HepG2 (cell line): ENCODE measurements at regions not wholly inside any gene's neighbourhood (a gene's known extent, or its start where the extent isn't known, plus 50 kb on each side); places are given as distances from the start of the nearest gene placed in this dataset.

Source experiments
- ATAC-seq: fragments of 200-7000 bp; cut with Tn5 transposase; 3 replicates; pipeline ENCODE4 v1.9.1; 2020; ENCODE audit warnings: mild to moderate bottlenecking, moderate library complexity
- BruUV-seq: library from RNA; stranded (reverse); fragments of 400-500 nt; replicated peaks from 2 replicates; lab custom pipeline; 2021; lab: Mats Ljungman, UMichigan
- CTCF ChIA-PET: fragments of 300-600 bp; formaldehyde crosslinking; extraction: SDS; loops from one replicate; lab custom pipeline; 2021; ENCODE audit warnings: low total read pairs, inconsistent platforms, low intra/inter-chr PET ratio; lab: Yijun Ruan, JAX
- POLR2A ChIA-PET: fragments of 350-600 bp; sonication (Branson Sonifier 250); formaldehyde crosslinking; loops from one replicate; lab custom pipeline; 2020; ENCODE audit warnings: antibody characterized with exemption, inconsistent platforms; lab: Yijun Ruan, JAX
- DNase-seq: peaks from one replicate; pipeline ENCODE4 v3.0.0-alpha.2; 2015; ENCODE audit warnings: low spot score
- FAIRE-seq: peaks from 3 replicates; lab custom pipeline; 2011; peaks lifted over from hg19 to GRCh38; lab: Jason Lieb, UNC
- H2AFZ ChIP-seq: one replicate; pipeline ENCODE4 v1.6.1; 2011; ENCODE audit warnings: low read length, inconsistent platforms
- H3K27ac ChIP-seq: fragments of 300-600 bp; 3 replicates; pipeline ENCODE4 v1.8.0; 2011; ENCODE audit warnings: mixed run types, mild to moderate bottlenecking, mixed read lengths, low read length, inconsistent platforms; ENCODE audit not compliant: insufficient read depth; ENCODE audit errors: extremely low read length
- H3K27me3 ChIP-seq, 2 experiments: fragments of 200-600 bp in 1 of 2; 2 replicates in 1 of 2; 3 replicates in 1 of 2; pipeline versions ENCODE4 v1.6.0 to v1.8.0; 2011; ENCODE audit warnings: low read length in 2 of 2, mild to moderate bottlenecking in 2 of 2, moderate library complexity in 2 of 2, inconsistent platforms in 1 of 2; ENCODE audit not compliant: insufficient read depth in 2 of 2, control insufficient read depth in 1 of 2
- H3K36me3 ChIP-seq, 2 experiments: fragments of 200-600 bp in 1 of 2; replicated peaks in 1 of 2; 2 replicates in 1 of 2; 3 replicates in 1 of 2; pipeline versions ENCODE4 v1.5.1 to v1.8.0; 2011; ENCODE audit warnings: low read length in 2 of 2, inconsistent platforms in 1 of 2; ENCODE audit not compliant: insufficient read depth in 2 of 2, control insufficient read depth in 1 of 2
- H3K4me1 ChIP-seq: 2 replicates; pipeline ENCODE4 v1.5.1; 2012; ENCODE audit warnings: low read length, inconsistent platforms; ENCODE audit not compliant: insufficient read depth
- H3K4me2 ChIP-seq: 2 replicates; pipeline ENCODE4 v1.6.0; 2011; ENCODE audit warnings: low read depth, low read length, inconsistent platforms
- H3K4me3 ChIP-seq, 3 experiments: fragments of 200-600 bp in 1 of 3; sonication (generic), shearing (Covaris generic) in 1 of 3; replicated peaks in 1 of 3; 2 replicates each; pipeline ENCODE4 v1.5.1; 2011 to 2016; ENCODE audit warnings: low read length in 3 of 3, inconsistent platforms in 2 of 3, low read depth in 2 of 3, mild to moderate bottlenecking in 2 of 3, control low read depth in 1 of 3, mixed read lengths in 1 of 3; ENCODE audit not compliant: insufficient read depth in 1 of 3
- H3K79me2 ChIP-seq: one replicate; pipeline ENCODE4 v1.6.1; 2011; ENCODE audit warnings: low read length, inconsistent platforms; ENCODE audit not compliant: insufficient read depth
- H3K9ac ChIP-seq: 2 replicates; pipeline ENCODE4 v1.6.0; 2011; ENCODE audit warnings: mild to moderate bottlenecking, low read depth, low read length, inconsistent platforms; ENCODE audit not compliant: insufficient read depth
- H3K9me3 ChIP-seq: 2 replicates; pipeline ENCODE4 v1.5.1; 2012; ENCODE audit warnings: mild to moderate bottlenecking, low read length
- H4K20me1 ChIP-seq: 2 replicates; pipeline ENCODE4 v1.6.0; 2011; ENCODE audit warnings: inconsistent platforms, mild to moderate bottlenecking, low read length, moderate library complexity; ENCODE audit not compliant: insufficient read depth
- CTCF ChIP-seq: sonication (generic); formaldehyde crosslinking; IDR thresholded peaks from 2 replicates; pipeline ENCODE4 v1.5.0; 2020; ENCODE audit warnings: mild to moderate bottlenecking, missing genetic modification reagents, moderate library complexity
- DBP ChIP-seq: sonication (generic); formaldehyde crosslinking; IDR thresholded peaks from 2 replicates; pipeline ENCODE4 v1.4.0; 2020; ENCODE audit warnings: missing genetic modification reagents; ENCODE audit errors: not compliant biosample characterization
- E2F5 ChIP-seq: sonication (generic); formaldehyde crosslinking; conservative IDR thresholded peaks from 2 replicates; pipeline ENCODE4 v1.4.0; 2020; ENCODE audit warnings: missing genetic modification reagents
- PPARG ChIP-seq: conservative IDR thresholded peaks from 2 replicates; pipeline ENCODE4 v1.6.1; 2016; ENCODE audit warnings: missing biosample characterization, missing genetic modification reagents
- SKIL ChIP-seq: sonication (generic); formaldehyde crosslinking; IDR thresholded peaks from 2 replicates; pipeline ENCODE4 v1.8.0; 2022; ENCODE audit warnings: missing genetic modification reagents, mild to moderate bottlenecking, moderate library complexity, borderline replicate concordance
- SP5 ChIP-seq: IDR thresholded peaks from 2 replicates; pipeline ENCODE4 v1.6.1; 2016; ENCODE audit warnings: low read depth, borderline replicate concordance
- ZHX2 ChIP-seq, 2 experiments: sonication (generic) in 1 of 2; formaldehyde crosslinking in 1 of 2; IDR thresholded peaks; 2 replicates each; pipeline versions ENCODE4 v1.6.1 to v1.9.0; 2014 to 2022; ENCODE audit warnings: antibody characterized with exemption in 1 of 2, borderline replicate concordance in 1 of 2, inconsistent platforms in 1 of 2, low read depth in 1 of 2, missing genetic modification reagents in 1 of 2
- ZNF776 ChIP-seq: sonication (generic); formaldehyde crosslinking; IDR thresholded peaks from 2 replicates; pipeline ENCODE4 v1.4.0; 2020; ENCODE audit warnings: mild to moderate bottlenecking, missing genetic modification reagents
- ZNF83 ChIP-seq: sonication (generic); formaldehyde crosslinking; IDR thresholded peaks from 2 replicates; pipeline ENCODE4 v1.4.0; 2020; ENCODE audit warnings: missing genetic modification reagents, mild to moderate bottlenecking, borderline replicate concordance
- WGBS: methylation state at CpG from one replicate; pipeline ENCODE4 v1.1.6; 2017; ENCODE audit warnings: low lambda C conversion rate; 5-methylcytosine and 5-hydroxymethylcytosine counted together
- in situ Hi-C: cut with HindIII; loops from 2 replicates; pipeline ENCODE4 v1.10.0; 2017; ENCODE audit warnings: low pct_unique_long_range_greater_than_20kb; ENCODE audit not compliant: extremely low pct_ligation_motif_present
- intact Hi-C: fragments of 100-400 bp; cut with micrococcal nuclease; formaldehyde crosslinking; loops from one replicate; pipeline ENCODE4 v1.10.0; 2022; ENCODE audit not compliant: unreplicated experiment

GRCh38 chr3:40988468-40988867, 210.8 kb upstream of the CTNNB1 start:
- Histone ChIP-seq H3K4me1 (peaks cover 9% of the 10 kb centered on the region; the same call in 1 of the 2 replicates), H3K4me3 (no peak overlapping the region), H3K27me3 (no peaks in the 10 kb centered on the region), H2AFZ (no peak overlapping the region), H3K79me2 (no peaks in the 10 kb centered on the region), H3K27ac (no peak overlapping the region)
- intact Hi-C loops (no loop called here), in situ Hi-C loops (no loop called here)
- ATAC-seq, result no peak
- no peak for FAIRE-seq
- CTCF ChIA-PET, result no interaction called here
- BruUV-seq, result no TSS peak
- POLR2A ChIA-PET, result no interaction called here
- WGBS, result no CpG with 5 or more reads among the region's 1 CpG
- TF ChIP-seq E2F5 (CRISPR knock-in tag) (no peak), PPARG (CRISPR knock-in tag) (no peak), SP5 (no peak), ZNF776 (no peak), CTCF (CRISPR knock-in tag) (no peak), SKIL (no peak), ZHX2 (IDR thresholded peaks at IDR 0.05; ENCODE audit: low read depth) (no peak), ZHX2 (CRISPR knock-in tag; IDR thresholded peaks at IDR 0.05; ENCODE audit: borderline replicate concordance) (no peak), DBP (CRISPR knock-in tag) (no peak), ZNF83 (CRISPR knock-in tag) (no peak)
- TF ChIP-seq, all 625 proteins: peak for 0
- no peaks in the 10 kb centered on the region for H4K20me1 ChIP-seq
- DNase-seq, result no peak
- no peak overlapping the region for H3K9ac ChIP-seq
- H3K4me2 ChIP-seq, result no peak overlapping the region
- H3K36me3 ChIP-seq, result no peaks in the 10 kb centered on the region
- H3K9me3 ChIP-seq, result no peaks in the 10 kb centered on the region
